AG08395 (cell line): ENCODE measurements at regions not wholly inside any gene's neighbourhood (a gene's known extent, or its start where the extent isn't known, plus 50 kb on each side); places are given as distances from the start of the nearest gene placed in this dataset.
"Not testable (repeated sequence)": the region's sequence is repeated elsewhere in the genome, so short reads cannot be mapped to it uniquely, and the experiment has no call there.

Experiments
- DNase-seq: peaks from one replicate; pipeline ENCODE4 v3.0.0; 2012; ENCODE audit warnings: mixed read lengths, low spot score

DNA sequence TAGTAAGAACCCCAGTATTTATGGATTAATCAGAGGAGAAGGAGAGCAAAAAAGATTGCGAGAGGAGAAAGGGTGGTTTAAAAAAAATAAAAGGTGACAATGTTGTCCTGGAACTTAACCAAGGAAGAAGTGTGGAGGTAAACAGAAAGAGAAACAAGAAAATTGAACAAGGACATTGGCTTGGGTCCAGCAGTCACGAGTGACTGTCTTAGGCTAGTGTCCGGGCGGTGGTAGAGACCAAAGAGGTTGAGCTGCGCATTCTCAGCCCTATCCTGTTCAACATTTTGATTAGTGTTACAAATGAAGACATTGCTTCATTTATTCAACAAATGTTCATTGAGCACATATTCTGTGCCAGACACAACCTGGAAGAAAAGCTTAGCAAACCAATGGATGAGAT, 329.9 kb downstream of the FGFR2 start:
- no peak for DNase-seq

GRCh38 chr10:121268863-121269432, 329.3 kb downstream of the FGFR2 start:
- no peak for DNase-seq

DNA sequence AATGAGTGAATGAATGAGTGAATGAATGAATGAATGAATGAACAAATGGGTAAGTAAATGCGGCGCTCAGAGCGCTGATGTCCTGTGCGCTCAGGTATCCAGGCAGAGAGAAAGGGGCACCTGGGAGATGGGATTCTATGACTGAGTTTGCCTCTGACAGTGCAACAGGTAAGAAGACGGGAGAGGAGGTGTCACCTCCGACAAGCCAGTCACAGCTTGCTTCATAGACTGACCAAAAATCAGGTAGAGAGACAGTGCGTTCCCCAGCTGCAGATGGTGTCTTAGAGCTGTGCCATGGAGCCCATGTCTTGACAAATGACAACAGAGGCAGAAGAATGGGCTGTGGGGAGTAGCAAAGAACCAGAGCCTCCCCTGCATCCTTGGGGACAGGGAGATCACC, 327.3 kb downstream of the FGFR2 start:
- no peak for DNase-seq

GRCh38 chr10:121276046-121276445, 322.2 kb downstream of the FGFR2 start:
- DNase-seq, result no peak

GRCh38 chr10:121276822-121277221, 321.4 kb downstream of the FGFR2 start:
- no peak for DNase-seq

- DNase-seq, result not testable (repeated sequence)
Measured at GRCh38 chr10:121278386-121278785, 319.9 kb downstream of the FGFR2 start.

DNA sequence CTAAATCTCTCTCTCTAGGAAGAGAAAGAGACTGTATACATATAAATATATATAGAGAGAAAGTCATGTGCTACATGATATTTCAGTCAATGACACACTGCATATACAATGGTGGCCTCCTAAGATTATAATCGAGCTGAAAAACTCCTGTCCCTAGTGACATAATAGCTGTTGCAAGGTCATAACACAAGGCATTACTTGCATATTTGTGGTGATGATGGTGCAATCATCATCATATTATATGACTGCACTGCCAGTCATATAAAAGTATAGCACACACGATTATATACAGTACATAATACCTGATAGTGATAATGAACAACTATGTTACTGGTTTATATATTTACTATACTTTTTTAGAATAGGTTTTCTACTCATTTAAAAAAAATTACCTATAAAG, 316.7 kb downstream of the FGFR2 start:
- no peak for DNase-seq

- DNase-seq, result no peak
Measured at GRCh38 chr10:121282264-121282663, 316.0 kb downstream of the FGFR2 start.

GRCh38 chr10:121282797-121283515, 315.3 kb downstream of the FGFR2 start:
- no peak for DNase-seq

- no peak for DNase-seq
Measured at GRCh38 chr10:121284936-121285335, 313.3 kb downstream of the FGFR2 start.

DNA sequence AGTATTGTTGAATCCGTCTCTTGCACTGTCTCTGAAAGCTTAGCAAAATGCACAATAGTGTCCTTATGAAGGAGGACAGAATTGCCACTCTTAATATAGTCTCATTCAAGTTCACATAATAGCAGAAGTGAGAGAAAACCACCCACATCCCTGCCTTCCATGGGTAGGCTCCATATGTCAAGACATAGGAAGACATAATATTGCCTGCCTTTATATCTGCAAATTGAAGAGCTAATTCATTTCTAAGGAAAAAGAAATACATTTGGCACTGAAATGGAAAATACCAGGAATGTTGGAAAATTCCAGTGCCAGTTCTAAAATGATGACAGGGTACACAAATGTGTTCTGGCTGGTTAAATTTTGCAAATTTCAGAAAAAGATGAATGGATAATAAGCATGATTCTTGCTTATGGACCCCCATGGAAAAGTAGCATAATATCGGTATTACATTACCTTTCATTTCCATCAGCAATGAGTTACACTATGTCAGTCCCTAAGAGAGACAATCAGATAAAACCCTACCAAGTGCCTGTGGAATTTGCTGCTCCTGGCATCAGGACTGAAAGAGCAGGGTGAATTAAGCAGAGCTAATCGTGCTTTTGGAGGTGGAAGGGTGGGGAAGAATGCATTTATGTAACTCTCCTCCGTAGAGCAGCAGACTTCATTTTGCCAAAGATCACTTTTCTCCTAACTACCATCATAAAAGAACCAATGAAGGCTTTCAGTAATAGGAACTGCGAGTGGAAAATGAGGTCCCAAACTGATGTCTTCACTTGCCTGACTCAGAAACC, 312.6 kb downstream of the FGFR2 start:
- no peak for DNase-seq

DNA sequence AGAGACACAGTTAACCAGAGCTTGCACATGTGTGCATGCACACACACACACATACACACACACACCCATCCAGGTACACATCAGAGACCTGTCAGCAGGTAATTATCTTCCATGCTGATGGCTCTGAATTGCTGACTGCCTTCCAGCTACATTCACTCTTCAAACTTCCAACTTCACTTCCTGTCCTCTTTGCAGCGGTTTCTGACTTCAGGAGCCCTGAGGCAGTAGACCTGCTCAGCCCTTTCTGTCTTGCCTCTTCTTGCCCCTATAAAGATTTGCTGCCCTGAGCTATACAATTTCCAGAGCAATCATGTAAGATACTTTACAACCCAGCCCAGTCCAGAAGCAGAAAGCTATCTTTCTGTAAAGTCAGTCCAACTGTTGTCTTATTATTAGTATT, 310.2 kb downstream of the FGFR2 start:
- no peak for DNase-seq

DNA sequence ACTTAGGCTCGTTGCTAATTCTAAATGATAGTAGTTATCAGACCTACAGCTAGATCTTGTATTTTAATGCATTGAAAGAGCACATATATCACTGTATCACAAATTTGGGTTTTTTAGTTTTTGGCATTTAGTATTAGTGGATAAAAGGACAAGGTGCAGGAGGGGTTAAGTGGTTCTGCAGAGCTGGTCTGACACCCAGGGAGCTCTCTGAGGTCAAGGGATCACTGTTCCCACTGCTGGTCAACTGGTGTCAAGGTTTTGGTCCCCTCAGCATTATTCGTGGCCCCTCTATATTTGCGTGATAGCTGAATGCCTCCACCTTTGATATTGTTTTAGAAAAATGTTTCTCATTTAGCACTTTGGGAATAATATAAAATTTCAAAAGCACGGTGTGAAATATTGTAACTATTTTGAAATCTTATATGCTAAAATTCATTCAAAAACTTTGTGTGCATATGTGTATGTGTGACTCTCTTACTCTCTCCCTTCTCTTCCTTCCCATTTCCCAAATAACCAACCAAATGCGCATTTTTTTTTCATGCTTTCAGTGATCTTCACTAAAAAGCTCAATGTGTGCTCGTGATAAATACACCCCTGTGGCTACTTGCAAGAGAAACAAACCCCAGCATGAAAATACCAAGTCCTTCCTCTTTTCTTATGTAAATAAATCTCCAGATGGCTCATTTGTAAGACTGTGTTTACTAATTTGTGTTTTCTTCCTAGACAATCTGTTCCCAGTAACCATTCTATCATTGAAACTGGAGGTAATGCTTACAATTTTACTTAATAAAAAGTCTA, 309.2 kb downstream of the FGFR2 start:
- no peak for DNase-seq

GRCh38 chr10:121289800-121290199, 308.4 kb downstream of the FGFR2 start:
- DNase-seq, result no peak

GRCh38 chr10:121290674-121291073, 307.6 kb downstream of the FGFR2 start:
- no peak for DNase-seq

DNA sequence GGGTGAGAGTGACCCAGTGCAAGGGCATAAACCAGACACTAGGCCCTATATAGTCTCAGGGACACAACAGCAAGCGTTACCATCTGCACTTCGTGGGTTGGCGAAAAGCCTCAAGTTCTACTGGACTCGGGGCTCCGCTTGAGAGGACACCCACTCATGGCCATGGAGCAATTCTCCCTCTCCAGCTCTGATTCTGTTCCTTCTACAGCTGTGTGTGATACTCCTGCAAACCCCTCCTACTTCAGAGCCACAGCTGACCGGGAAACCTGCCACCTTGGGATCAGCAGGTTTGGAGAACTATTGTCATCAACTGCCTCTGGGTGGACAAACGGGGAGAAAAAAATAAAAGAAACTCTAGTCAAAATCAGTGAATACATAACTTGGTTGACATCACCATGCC, 306.9 kb downstream of the FGFR2 start:
- no peak for DNase-seq

GRCh38 chr10:121291823-121292222, 306.4 kb downstream of the FGFR2 start:
- DNase-seq, result no peak

- DNase-seq, result no peak
Measured at GRCh38 chr10:121292321-121292720, 305.9 kb downstream of the FGFR2 start.

GRCh38 chr10:121293110-121293509, 305.1 kb downstream of the FGFR2 start:
- no peak for DNase-seq

DNA sequence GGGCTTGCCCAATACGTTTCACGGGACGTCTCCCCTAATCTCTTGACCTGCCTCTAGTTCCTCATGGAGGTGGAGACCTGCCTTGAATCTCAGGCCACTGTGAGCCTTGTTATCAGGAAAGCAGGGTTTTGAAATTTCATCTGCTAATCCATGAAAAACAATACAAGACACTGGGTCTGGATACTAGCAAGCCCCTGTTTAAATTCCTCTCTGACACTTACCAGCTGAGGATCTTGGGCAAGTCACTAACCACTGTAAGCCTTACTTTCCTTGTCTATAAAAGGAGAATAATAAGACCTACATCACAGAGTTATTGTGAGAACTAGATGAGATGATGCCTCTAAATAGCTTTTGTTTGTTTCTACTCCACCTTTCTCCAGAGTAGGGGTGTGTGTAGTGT, 303.6 kb downstream of the FGFR2 start:
- DNase-seq, result no peak

DNA sequence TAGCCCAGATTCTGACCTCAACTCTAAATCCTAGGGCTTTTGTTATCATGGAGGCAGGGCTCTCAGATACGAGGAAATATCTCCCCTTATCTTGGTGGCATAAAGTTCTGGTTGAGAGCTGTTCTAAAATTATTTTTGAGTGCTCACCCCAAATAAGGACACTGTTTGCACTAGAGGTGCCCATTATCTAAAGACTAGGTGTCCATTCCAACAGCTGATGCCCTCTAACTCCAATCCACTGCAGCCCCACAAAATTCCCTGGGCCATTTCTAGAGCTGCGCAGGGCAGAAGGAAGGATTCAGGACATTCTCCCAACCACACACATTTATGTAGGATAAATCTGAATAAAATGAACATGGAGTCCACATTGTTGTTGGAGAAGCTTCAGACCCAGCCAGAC, 301.9 kb downstream of the FGFR2 start:
- DNase-seq, result no peak

GRCh38 chr10:121296881-121297585, 301.2 kb downstream of the FGFR2 start:
- no peak for DNase-seq
